K562 (cell line): ENCODE measurements at regions not wholly inside any gene's neighbourhood (a gene's known extent, or its start where the extent isn't known, plus 50 kb on each side); places are given as distances from the start of the nearest gene placed in this dataset.

Experiments
- ATAC-seq: fragments of 200-7000 bp; cut with Tn5 transposase; 3 replicates; pipeline ENCODE4 v1.9.1; 2020; ENCODE audit warnings: moderate library complexity
- BruUV-seq: library from RNA; stranded (reverse); fragments of 400-500 nt; replicated peaks from 2 replicates; lab custom pipeline; 2021; lab: Mats Ljungman, UMichigan
- CTCF ChIA-PET: fragments of 300-600 bp; formaldehyde crosslinking; extraction: SDS; loops from one replicate; lab custom pipeline; 2021; ENCODE audit warnings: low intra/inter-chr PET ratio; lab: Yijun Ruan, JAX
- POLR2A ChIA-PET: fragments of 300-600, 350-650 bp; sonication (Branson Sonifier 250); formaldehyde crosslinking; extraction: SDS; loops from one replicate; lab custom pipeline; 2021; ENCODE audit warnings: antibody characterized with exemption, inconsistent platforms; lab: Yijun Ruan, JAX
- DNase-seq, 4 experiments: peaks; one replicate each; pipeline versions ENCODE4 v3.0.0 to v3.0.0-alpha.2; 2011 to 2018; ENCODE audit warnings: low spot score in 3 of 4, mixed read lengths in 3 of 4; ENCODE audit errors: extremely low read depth in 1 of 4
- FAIRE-seq: peaks from 2 replicates; lab custom pipeline; 2011; peaks lifted over from hg19 to GRCh38; lab: Jason Lieb, UNC
- H2AFZ ChIP-seq: 2 replicates; pipeline ENCODE4 v1.6.0; 2011; ENCODE audit warnings: low read depth, low read length, control low read depth, inconsistent platforms
- H3K27ac ChIP-seq: fragments of 200-600 bp; 3 replicates; pipeline ENCODE4 v1.8.0; 2011; ENCODE audit warnings: low read depth, mild to moderate bottlenecking, control low read depth, inconsistent platforms, low read length, moderate library complexity, mixed read lengths; ENCODE audit errors: extremely low read depth
- H3K27me3 ChIP-seq, 2 experiments: fragments of 300-600 bp in 1 of 2; 2 replicates in 1 of 2; 3 replicates in 1 of 2; pipeline versions ENCODE4 v1.6.0 to v1.8.0; 2011; ENCODE audit warnings: inconsistent platforms in 2 of 2, low read length in 2 of 2, mild to moderate bottlenecking in 1 of 2, mixed read lengths in 1 of 2, moderate library complexity in 1 of 2; ENCODE audit not compliant: control insufficient read depth in 2 of 2, insufficient read depth in 2 of 2
- H3K36me3 ChIP-seq: fragments of 300-600 bp; 3 replicates; pipeline ENCODE4 v1.8.0; 2011; ENCODE audit warnings: mild to moderate bottlenecking, low read length, inconsistent platforms; ENCODE audit not compliant: control insufficient read depth, insufficient read depth
- H3K4me1 ChIP-seq, 2 experiments: fragments of 200-600 bp in 1 of 2; replicated peaks in 1 of 2; 2 replicates in 1 of 2; 3 replicates in 1 of 2; pipeline versions ENCODE4 v1.5.1 to v1.8.0; 2011; ENCODE audit warnings: inconsistent platforms in 2 of 2, low read length in 2 of 2, mild to moderate bottlenecking in 1 of 2, mixed read lengths in 1 of 2, moderate library complexity in 1 of 2; ENCODE audit not compliant: control insufficient read depth in 2 of 2, insufficient read depth in 2 of 2
- H3K4me2 ChIP-seq: 2 replicates; pipeline ENCODE4 v1.6.1; 2011; ENCODE audit warnings: low read length, control low read depth, inconsistent platforms, mixed read lengths; ENCODE audit not compliant: insufficient read depth
- H3K4me3 ChIP-seq: fragments of 200-600 bp; sonication (generic), shearing (Covaris generic); 2 replicates; pipeline ENCODE4 v1.5.1; 2016; ENCODE audit warnings: control low read depth, inconsistent platforms
- H3K79me2 ChIP-seq: fragments of 200-600 bp; 3 replicates; pipeline ENCODE4 v1.8.0; 2011; ENCODE audit warnings: low read length, inconsistent platforms; ENCODE audit not compliant: control insufficient read depth, insufficient read depth
- H3K9ac ChIP-seq, 2 experiments: 2 replicates each; pipeline versions ENCODE4 v1.6.0 to v1.6.1; 2011; ENCODE audit warnings: low read depth in 2 of 2, low read length in 2 of 2, control low read depth in 1 of 2, inconsistent platforms in 1 of 2, mild to moderate bottlenecking in 1 of 2, mixed read lengths in 1 of 2; ENCODE audit not compliant: insufficient read depth in 1 of 2
- H3K9me1 ChIP-seq: one replicate; pipeline ENCODE4 v1.6.0; 2011; ENCODE audit warnings: inconsistent platforms, mild to moderate bottlenecking, low read length, moderate library complexity; ENCODE audit not compliant: control insufficient read depth, insufficient read depth
- H3K9me3 ChIP-seq: replicated peaks from 2 replicates; pipeline ENCODE4 v1.5.1; 2011; ENCODE audit warnings: low read depth, low read length, inconsistent platforms; ENCODE audit not compliant: control insufficient read depth, insufficient read depth
- H4K20me1 ChIP-seq: replicated peaks from 2 replicates; pipeline ENCODE4 v1.6.1; 2011; ENCODE audit warnings: low read length, inconsistent platforms, mixed read lengths; ENCODE audit not compliant: control insufficient read depth, insufficient read depth
- FUS ChIP-seq: fragments of 200-400 bp; formaldehyde crosslinking; optimal IDR thresholded peaks from 2 replicates; pipeline ENCODE3; 2017; ENCODE audit warnings: low read depth, low read length
- NFE2 ChIP-seq: IDR thresholded peaks from 2 replicates; pipeline ENCODE4 v1.6.1; 2014; ENCODE audit warnings: antibody characterized with exemption, low read depth
- RERE ChIP-seq: sonication (generic); formaldehyde crosslinking; IDR thresholded peaks from 2 replicates; pipeline ENCODE4 v1.8.0; 2023; ENCODE audit warnings: missing genetic modification reagents, mild to moderate bottlenecking, borderline replicate concordance
- SIX5 ChIP-seq, 2 experiments: IDR thresholded peaks; 2 replicates each; pipeline ENCODE4 v1.6.1; 2011; ENCODE audit warnings: low read length in 2 of 2, borderline replicate concordance in 1 of 2, low read depth in 1 of 2, mild to moderate bottlenecking in 1 of 2, moderate library complexity in 1 of 2; ENCODE audit not compliant: insufficient read depth in 1 of 2
- TRIM25 ChIP-seq: fragments of 450-650 bp; IDR thresholded peaks from 2 replicates; pipeline ENCODE4 v1.7.0; 2016; ENCODE audit warnings: borderline replicate concordance
- ZBTB11 ChIP-seq, 3 experiments: fragments of 200-800 bp in 1 of 3; fragments of 250-450 bp in 1 of 3; fragments of 450-650 bp in 1 of 3; sonication (Bioruptor Pico) in 1 of 3; sonication (Bioruptor generic) in 1 of 3; formaldehyde crosslinking in 1 of 3; IDR thresholded peaks; 2 replicates each; pipeline versions ENCODE4 v1.6.1 to v1.8.0; 2016 to 2022; ENCODE audit warnings: mild to moderate bottlenecking in 2 of 3, missing genetic modification characterization in 2 of 3, missing compliant biosample characterization in 1 of 3, moderate library complexity in 1 of 3
- ZNF174 ChIP-seq: fragments of 250-450 bp; sonication (Bioruptor Pico); IDR thresholded peaks from 2 replicates; pipeline ENCODE4 v1.4.0; 2020; ENCODE audit warnings: mild to moderate bottlenecking
- ZNF408 ChIP-seq: fragments of 250-450 bp; sonication (Bioruptor Pico); IDR thresholded peaks from 2 replicates; pipeline ENCODE4 v1.4.0; 2020; ENCODE audit warnings: low read depth, mild to moderate bottlenecking, moderate library complexity
- whole genome bisulfite sequencing: fragments of 100-300 bp; shearing (Covaris generic); methylation state at CpG from one replicate; pipeline ENCODE4 v1.1.6; 2016; ENCODE audit warnings: low coverage, mixed read lengths; ENCODE audit not compliant: insufficient coverage; ENCODE audit errors: missing lambda C conversion rate; 5-methylcytosine and 5-hydroxymethylcytosine counted together
- in situ Hi-C: fragments of 300-500 bp; cut with MboI; formaldehyde crosslinking; loops from 4 replicates; pipeline ENCODE4 v1.15.0; 2018; ENCODE audit warnings: inconsistent platforms, mixed read lengths
- intact Hi-C: fragments of 100-400 bp; cut with micrococcal nuclease; formaldehyde crosslinking; loops from 2 replicates; pipeline ENCODE4 v1.14.2; 2022

- Histone ChIP-seq H4K20me1 (no peaks in the 10 kb centered on the region), H3K9me3 (no peaks in the 10 kb centered on the region; the same call in 1 of the 2 replicates), H3K27ac (no peak overlapping the region)
- intact Hi-C loops: no loop called here
- in situ Hi-C loops: no loop called here
- TF ChIP-seq FUS: no peak
- TF ChIP-seq ZBTB11 (CRISPR knock-in tag; IDR thresholded peaks at IDR 0.05): no peak
- TF ChIP-seq RERE (CRISPR knock-in tag): no peak
- TF ChIP-seq TRIM25: no peak
- no peak for TF ChIP-seq SIX5 (IDR thresholded peaks at IDR 0.05; ENCODE audit: borderline replicate concordance in 1 of 2, insufficient read depth in 1 of 2, low read depth in 1 of 2, low read length in 2 of 2)
- no peak for TF ChIP-seq NFE2
- no peak for TF ChIP-seq ZNF408 (CRISPR knock-in tag)
- TF ChIP-seq ZNF174: no peak
- TF ChIP-seq, all 486 proteins: peak for 0
- 6% methylated on average over 4 of the region's 4 CpGs for WGBS
- DNase-seq: no peak
- no peak overlapping the region for H3K4me3 ChIP-seq
- H2AFZ ChIP-seq: no peak overlapping the region
- no peaks in the 10 kb centered on the region for H3K79me2 ChIP-seq
- no peak overlapping the region for H3K4me2 ChIP-seq
- ATAC-seq: no peak
- CTCF ChIA-PET: no interaction called here
- POLR2A ChIA-PET: interaction anchor here (0.6 kb wide), 1 partner anchor 14 kb away, joined by 3 read pairs; no protein-coding TSS in a partner anchor
- no peaks in the 10 kb centered on the region for H3K36me3 ChIP-seq
- no peaks in the 10 kb centered on the region for H3K9me1 ChIP-seq
- FAIRE-seq: no peak
- no TSS peak for BruUV-seq
- no peaks in the 10 kb centered on the region for H3K27me3 ChIP-seq
- no peaks in the 10 kb centered on the region for H3K4me1 ChIP-seq
- no peak overlapping the region for H3K9ac ChIP-seq
These were observed 374.1 kb downstream of the PLK2 start for GRCh38 chr5:58085800-58086199.
